Liver (tissue), 3 donors: ENCODE measurements at regions not wholly inside any gene's neighbourhood (a gene's known extent, or its start where the extent isn't known, plus 50 kb on each side); places are given as distances from the start of the nearest gene placed in this dataset.

Experiments used
- EGR1 ChIP-seq, 2 donors: IDR thresholded peaks; 2 replicates each; pipeline ENCODE4 v1.6.1; 2016 to 2018; ENCODE audit warnings: antibody characterized with exemption in 2 of 2, low read depth in 2 of 2
- FOXA1 ChIP-seq: IDR thresholded peaks from 2 replicates; pipeline ENCODE4 v1.6.1; 2016; ENCODE audit warnings: antibody characterized with exemption
- GABPA ChIP-seq, 2 donors: IDR thresholded peaks in 1 of 2; conservative IDR thresholded peaks in 1 of 2; 2 replicates each; pipeline ENCODE4 v1.6.1; 2016; ENCODE audit warnings: antibody characterized with exemption in 2 of 2, mild to moderate bottlenecking in 1 of 2, moderate library complexity in 1 of 2
- HNF4A ChIP-seq, 2 donors: conservative IDR thresholded peaks; 2 replicates each; pipeline ENCODE4 v1.6.1; 2016; ENCODE audit warnings: antibody characterized with exemption in 2 of 2, mild to moderate bottlenecking in 2 of 2
- JUND ChIP-seq, 2 donors: IDR thresholded peaks; 2 replicates each; pipeline ENCODE4 v1.6.1; 2016; ENCODE audit warnings: antibody characterized with exemption in 2 of 2
- RAD21 ChIP-seq, 2 donors: IDR thresholded peaks; 2 replicates each; pipeline ENCODE4 v1.6.1; 2016; ENCODE audit warnings: antibody characterized with exemption in 2 of 2, mild to moderate bottlenecking in 2 of 2
- TAF1 ChIP-seq: conservative IDR thresholded peaks from 2 replicates; pipeline ENCODE4 v1.6.1; 2016; ENCODE audit warnings: antibody characterized with exemption, mild to moderate bottlenecking
- YY1 ChIP-seq: IDR thresholded peaks from 2 replicates; pipeline ENCODE4 v1.6.1; 2016; ENCODE audit warnings: antibody characterized with exemption, mild to moderate bottlenecking
- ZBTB33 ChIP-seq: IDR thresholded peaks from 2 replicates; pipeline ENCODE4 v1.6.1; 2016; ENCODE audit warnings: antibody characterized with exemption
- TF ChIP-seq, protein P1 (sequence below): fragments of 150-350 bp; IDR thresholded peaks from 2 replicates; pipeline ENCODE4 v1.5.1; 2017; ENCODE audit warnings: improper control_type of control experiment, low read depth, low read length; ENCODE audit not compliant: missing input control
- TF ChIP-seq, protein P2 (sequence below): IDR thresholded peaks from 2 replicates; pipeline ENCODE4 v1.6.1; 2016; ENCODE audit warnings: antibody characterized with exemption, mild to moderate bottlenecking
- TF ChIP-seq, protein P3 (sequence below): IDR thresholded peaks from 2 replicates; pipeline ENCODE4 v1.6.1; 2016; ENCODE audit warnings: antibody characterized with exemption
- donor health status: healthy.
- donor health status: healthy.

- TF ChIP-seq, protein P1, sequence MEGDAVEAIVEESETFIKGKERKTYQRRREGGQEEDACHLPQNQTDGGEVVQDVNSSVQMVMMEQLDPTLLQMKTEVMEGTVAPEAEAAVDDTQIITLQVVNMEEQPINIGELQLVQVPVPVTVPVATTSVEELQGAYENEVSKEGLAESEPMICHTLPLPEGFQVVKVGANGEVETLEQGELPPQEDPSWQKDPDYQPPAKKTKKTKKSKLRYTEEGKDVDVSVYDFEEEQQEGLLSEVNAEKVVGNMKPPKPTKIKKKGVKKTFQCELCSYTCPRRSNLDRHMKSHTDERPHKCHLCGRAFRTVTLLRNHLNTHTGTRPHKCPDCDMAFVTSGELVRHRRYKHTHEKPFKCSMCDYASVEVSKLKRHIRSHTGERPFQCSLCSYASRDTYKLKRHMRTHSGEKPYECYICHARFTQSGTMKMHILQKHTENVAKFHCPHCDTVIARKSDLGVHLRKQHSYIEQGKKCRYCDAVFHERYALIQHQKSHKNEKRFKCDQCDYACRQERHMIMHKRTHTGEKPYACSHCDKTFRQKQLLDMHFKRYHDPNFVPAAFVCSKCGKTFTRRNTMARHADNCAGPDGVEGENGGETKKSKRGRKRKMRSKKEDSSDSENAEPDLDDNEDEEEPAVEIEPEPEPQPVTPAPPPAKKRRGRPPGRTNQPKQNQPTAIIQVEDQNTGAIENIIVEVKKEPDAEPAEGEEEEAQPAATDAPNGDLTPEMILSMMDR = no peak
- TF ChIP-seq EGR1 (IDR thresholded peaks at IDR 0.05; ENCODE audit: low read depth in 2 of 2) (no peak), HNF4A (conservative IDR thresholded peaks at IDR 0.05) (no peak), ZBTB33 (no peak), YY1 (no peak), TAF1 (no peak), RAD21 (IDR thresholded peaks at IDR 0.05) (no peak), JUND (IDR thresholded peaks at IDR 0.05) (no peak), GABPA (IDR thresholded peaks at IDR 0.05 in 1 of 2, conservative IDR thresholded peaks at IDR 0.05 in 1 of 2) (no peak), FOXA1 (no peak)
- TF ChIP-seq, protein P2, sequence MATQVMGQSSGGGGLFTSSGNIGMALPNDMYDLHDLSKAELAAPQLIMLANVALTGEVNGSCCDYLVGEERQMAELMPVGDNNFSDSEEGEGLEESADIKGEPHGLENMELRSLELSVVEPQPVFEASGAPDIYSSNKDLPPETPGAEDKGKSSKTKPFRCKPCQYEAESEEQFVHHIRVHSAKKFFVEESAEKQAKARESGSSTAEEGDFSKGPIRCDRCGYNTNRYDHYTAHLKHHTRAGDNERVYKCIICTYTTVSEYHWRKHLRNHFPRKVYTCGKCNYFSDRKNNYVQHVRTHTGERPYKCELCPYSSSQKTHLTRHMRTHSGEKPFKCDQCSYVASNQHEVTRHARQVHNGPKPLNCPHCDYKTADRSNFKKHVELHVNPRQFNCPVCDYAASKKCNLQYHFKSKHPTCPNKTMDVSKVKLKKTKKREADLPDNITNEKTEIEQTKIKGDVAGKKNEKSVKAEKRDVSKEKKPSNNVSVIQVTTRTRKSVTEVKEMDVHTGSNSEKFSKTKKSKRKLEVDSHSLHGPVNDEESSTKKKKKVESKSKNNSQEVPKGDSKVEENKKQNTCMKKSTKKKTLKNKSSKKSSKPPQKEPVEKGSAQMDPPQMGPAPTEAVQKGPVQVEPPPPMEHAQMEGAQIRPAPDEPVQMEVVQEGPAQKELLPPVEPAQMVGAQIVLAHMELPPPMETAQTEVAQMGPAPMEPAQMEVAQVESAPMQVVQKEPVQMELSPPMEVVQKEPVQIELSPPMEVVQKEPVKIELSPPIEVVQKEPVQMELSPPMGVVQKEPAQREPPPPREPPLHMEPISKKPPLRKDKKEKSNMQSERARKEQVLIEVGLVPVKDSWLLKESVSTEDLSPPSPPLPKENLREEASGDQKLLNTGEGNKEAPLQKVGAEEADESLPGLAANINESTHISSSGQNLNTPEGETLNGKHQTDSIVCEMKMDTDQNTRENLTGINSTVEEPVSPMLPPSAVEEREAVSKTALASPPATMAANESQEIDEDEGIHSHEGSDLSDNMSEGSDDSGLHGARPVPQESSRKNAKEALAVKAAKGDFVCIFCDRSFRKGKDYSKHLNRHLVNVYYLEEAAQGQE = no peak
- TF ChIP-seq, protein P3, sequence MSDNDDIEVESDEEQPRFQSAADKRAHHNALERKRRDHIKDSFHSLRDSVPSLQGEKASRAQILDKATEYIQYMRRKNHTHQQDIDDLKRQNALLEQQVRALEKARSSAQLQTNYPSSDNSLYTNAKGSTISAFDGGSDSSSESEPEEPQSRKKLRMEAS = no peak
Measured at GRCh38 chr10:125536236-125536635, 146.7 kb downstream of the TEX36 start.
